Chondrocyte (in vitro differentiated cells): ENCODE measurements at regions not wholly inside any gene's neighbourhood (a gene's known extent, or its start where the extent isn't known, plus 50 kb on each side); places are given as distances from the start of the nearest gene placed in this dataset.
"Not testable (repeated sequence)": the region's sequence is repeated elsewhere in the genome, so short reads cannot be mapped to it uniquely, and the experiment has no call there.

Experiments
- DNase-seq: peaks from one replicate; pipeline ENCODE4 v3.0.0; 2021; ENCODE audit warnings: mixed read lengths, low spot score
- H3K27ac Mint-ChIP-seq: one replicate; pipeline ENCODE4 v1.8.0; 2021; ENCODE audit warnings: mild to moderate bottlenecking, moderate library complexity, mixed read lengths; ENCODE audit not compliant: unreplicated experiment
- H3K27me3 Mint-ChIP-seq: 2 replicates; pipeline ENCODE4 v1.8.0; 2021; ENCODE audit warnings: low read depth, mixed read lengths
- H3K36me3 Mint-ChIP-seq: 2 replicates; pipeline ENCODE4 v1.8.0; 2021; ENCODE audit warnings: low read depth, mixed read lengths
- H3K4me1 Mint-ChIP-seq: 2 replicates; pipeline ENCODE4 v1.8.0; 2021; ENCODE audit warnings: low read depth, mild to moderate bottlenecking, mixed read lengths
- H3K4me3 Mint-ChIP-seq: one replicate; pipeline ENCODE4 v1.8.0; 2021; ENCODE audit warnings: mild to moderate bottlenecking, moderate library complexity, mixed read lengths; ENCODE audit not compliant: unreplicated experiment
- H3K9me3 Mint-ChIP-seq: 2 replicates; pipeline ENCODE4 v1.8.0; 2021; ENCODE audit warnings: low read depth, mixed read lengths
- CTCF ChIP-seq: fragments of 200-600 bp; sonication (generic); IDR thresholded peaks from 2 replicates; pipeline ENCODE4 v1.5.0; 2021; ENCODE audit warnings: antibody characterized with exemption, mild to moderate bottlenecking, moderate library complexity

- peaks cover 3% of the 10 kb centered on the region for H3K9me3 Mint-ChIP-seq
- H3K27me3 Mint-ChIP-seq, result no peaks in the 10 kb centered on the region
- H3K4me1 Mint-ChIP-seq, result no peaks in the 10 kb centered on the region
- H3K36me3 Mint-ChIP-seq, result no peaks in the 10 kb centered on the region
- no peak overlapping the region for H3K27ac Mint-ChIP-seq
- DNase-seq, result no peak
- no peak overlapping the region for H3K4me3 Mint-ChIP-seq
- TF ChIP-seq CTCF, result no peak
Measured at GRCh38 chr7:67655168-67655567, 658.5 kb downstream of the TYW1 start.

GRCh38 chr7:67659091-67659490 is 662.5 kb downstream of the TYW1 start:
- no peaks in the 10 kb centered on the region for H3K27me3 Mint-ChIP-seq
- no peak overlapping the region for H3K4me3 Mint-ChIP-seq
- DNase-seq, result no peak
- H3K36me3 Mint-ChIP-seq, result no peaks in the 10 kb centered on the region
- TF ChIP-seq CTCF, result no peak
- no peaks in the 10 kb centered on the region for H3K4me1 Mint-ChIP-seq
- H3K9me3 Mint-ChIP-seq, result peaks cover 9% of the 10 kb centered on the region
- H3K27ac Mint-ChIP-seq, result no peak overlapping the region

- no peak for DNase-seq
- TF ChIP-seq CTCF, result no peak
- peaks cover 10% of the 10 kb centered on the region for H3K9me3 Mint-ChIP-seq
- no peaks in the 10 kb centered on the region for H3K27me3 Mint-ChIP-seq
- H3K4me3 Mint-ChIP-seq, result no peak overlapping the region
- no peak overlapping the region for H3K27ac Mint-ChIP-seq
- no peaks in the 10 kb centered on the region for H3K36me3 Mint-ChIP-seq
- no peaks in the 10 kb centered on the region for H3K4me1 Mint-ChIP-seq
Measured at GRCh38 chr7:67662804-67663203, 666.2 kb downstream of the TYW1 start.

- no peaks in the 10 kb centered on the region for H3K36me3 Mint-ChIP-seq
Measured at GRCh38 chr7:67663644-67664043, 667.0 kb downstream of the TYW1 start.

GRCh38 chr7:67666359-67666758 is 669.7 kb downstream of the TYW1 start:
- H3K9me3 Mint-ChIP-seq, result peaks cover 30% of the 10 kb centered on the region

More at GRCh38 chr7:67663644-67664043, 667.0 kb downstream of the TYW1 start:
- Mint-ChIP-seq H3K27ac (no peak overlapping the region), H3K9me3 (peaks cover 10% of the 10 kb centered on the region), H3K4me1 (no peaks in the 10 kb centered on the region), H3K27me3 (no peaks in the 10 kb centered on the region), H3K4me3 (no peak overlapping the region)
- TF ChIP-seq CTCF, result no peak
- no peak for DNase-seq

GRCh38 chr7:67671006-67671548 is 674.4 kb downstream of the TYW1 start:
- Mint-ChIP-seq H3K36me3 (peaks cover 2% of the 10 kb centered on the region), H3K27ac (no peak overlapping the region), H3K4me1 (no peaks in the 10 kb centered on the region), H3K4me3 (no peak overlapping the region), H3K9me3 (peaks cover 32% of the 10 kb centered on the region), H3K27me3 (no peaks in the 10 kb centered on the region)
- no peak for DNase-seq
- TF ChIP-seq CTCF, result no peak

More at GRCh38 chr7:67666359-67666758, 669.7 kb downstream of the TYW1 start:
- H3K4me1 Mint-ChIP-seq, H3K4me3 Mint-ChIP-seq, H3K27ac Mint-ChIP-seq, H3K27me3 Mint-ChIP-seq, H3K36me3 Mint-ChIP-seq, DNase-seq: not testable (repeated sequence)
